ENCODE measurements at regions not wholly inside any gene's neighbourhood (a gene's known extent, or its start where the extent isn't known, plus 50 kb on each side); places are given as distances from the start of the nearest gene placed in this dataset.

DNA sequence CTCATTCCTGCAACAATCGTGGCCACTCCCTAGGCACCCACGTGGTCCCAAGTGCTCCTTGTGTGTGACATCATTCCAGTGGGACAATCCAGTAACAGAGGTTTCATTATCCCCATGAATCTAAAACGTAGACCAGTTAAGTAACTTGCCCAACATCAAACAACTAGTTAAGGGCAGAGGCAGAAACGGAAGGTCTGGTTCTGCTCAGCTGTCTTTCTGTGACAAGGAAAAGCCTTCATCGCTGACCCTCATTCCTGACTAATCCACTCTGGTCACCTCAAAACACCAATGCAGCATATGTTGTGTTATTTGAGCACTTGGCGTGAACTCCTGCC is 261.4 kb upstream of the JARID2 start:
- ATAC-seq (no peak), DNase-seq (ENCODE audit: low read depth, low spot score) (no peak)
- ChIA-PET CTCF (no interaction called here), POLR2A (no interaction called here)
- H3K27ac ChIP-seq (ENCODE audit: low read length): no peak overlapping the region
- no peaks in the 10 kb centered on the region for H3K27me3 ChIP-seq (ENCODE audit: control insufficient read depth, insufficient read depth, low read length)
- no peak overlapping the region for H3K4me3 ChIP-seq (ENCODE audit: low read depth in 2 of 2, low read length in 2 of 2)
- no peaks in the 10 kb centered on the region for H3K36me3 ChIP-seq (ENCODE audit: control insufficient read depth, insufficient read depth, low read length)
- intact Hi-C loops (cut with micrococcal nuclease; ENCODE audit: unreplicated experiment) (no loop called here), in situ Hi-C loops (cut with HindIII; ENCODE audit: low pct_unique_long_range_greater_than_20kb, low sequenced_read_pairs) (no loop called here)
- no peaks in the 10 kb centered on the region for H3K9me3 ChIP-seq (ENCODE audit: control insufficient read depth, insufficient read depth, low read depth, low read length)
- no TSS peak for BruUV-seq (replicated peaks)
- H3K4me1 ChIP-seq (ENCODE audit: control insufficient read depth, insufficient read depth, low read length): no peaks in the 10 kb centered on the region
- no peak for TF ChIP-seq POLR2AphosphoS5 (IDR thresholded peaks at IDR 0.05; ENCODE audit: low read depth, low read length)
- no peak for TF ChIP-seq SIN3A (IDR thresholded peaks at IDR 0.05; ENCODE audit: borderline replicate concordance, insufficient read depth, low read depth, low read length)
- no peak for TF ChIP-seq TCF7L2 (IDR thresholded peaks at IDR 0.05; ENCODE audit: low read depth, low read length)
- TF ChIP-seq, protein P1, sequence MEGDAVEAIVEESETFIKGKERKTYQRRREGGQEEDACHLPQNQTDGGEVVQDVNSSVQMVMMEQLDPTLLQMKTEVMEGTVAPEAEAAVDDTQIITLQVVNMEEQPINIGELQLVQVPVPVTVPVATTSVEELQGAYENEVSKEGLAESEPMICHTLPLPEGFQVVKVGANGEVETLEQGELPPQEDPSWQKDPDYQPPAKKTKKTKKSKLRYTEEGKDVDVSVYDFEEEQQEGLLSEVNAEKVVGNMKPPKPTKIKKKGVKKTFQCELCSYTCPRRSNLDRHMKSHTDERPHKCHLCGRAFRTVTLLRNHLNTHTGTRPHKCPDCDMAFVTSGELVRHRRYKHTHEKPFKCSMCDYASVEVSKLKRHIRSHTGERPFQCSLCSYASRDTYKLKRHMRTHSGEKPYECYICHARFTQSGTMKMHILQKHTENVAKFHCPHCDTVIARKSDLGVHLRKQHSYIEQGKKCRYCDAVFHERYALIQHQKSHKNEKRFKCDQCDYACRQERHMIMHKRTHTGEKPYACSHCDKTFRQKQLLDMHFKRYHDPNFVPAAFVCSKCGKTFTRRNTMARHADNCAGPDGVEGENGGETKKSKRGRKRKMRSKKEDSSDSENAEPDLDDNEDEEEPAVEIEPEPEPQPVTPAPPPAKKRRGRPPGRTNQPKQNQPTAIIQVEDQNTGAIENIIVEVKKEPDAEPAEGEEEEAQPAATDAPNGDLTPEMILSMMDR (IDR thresholded peaks at IDR 0.05): no peak
- TF ChIP-seq, protein P2, sequence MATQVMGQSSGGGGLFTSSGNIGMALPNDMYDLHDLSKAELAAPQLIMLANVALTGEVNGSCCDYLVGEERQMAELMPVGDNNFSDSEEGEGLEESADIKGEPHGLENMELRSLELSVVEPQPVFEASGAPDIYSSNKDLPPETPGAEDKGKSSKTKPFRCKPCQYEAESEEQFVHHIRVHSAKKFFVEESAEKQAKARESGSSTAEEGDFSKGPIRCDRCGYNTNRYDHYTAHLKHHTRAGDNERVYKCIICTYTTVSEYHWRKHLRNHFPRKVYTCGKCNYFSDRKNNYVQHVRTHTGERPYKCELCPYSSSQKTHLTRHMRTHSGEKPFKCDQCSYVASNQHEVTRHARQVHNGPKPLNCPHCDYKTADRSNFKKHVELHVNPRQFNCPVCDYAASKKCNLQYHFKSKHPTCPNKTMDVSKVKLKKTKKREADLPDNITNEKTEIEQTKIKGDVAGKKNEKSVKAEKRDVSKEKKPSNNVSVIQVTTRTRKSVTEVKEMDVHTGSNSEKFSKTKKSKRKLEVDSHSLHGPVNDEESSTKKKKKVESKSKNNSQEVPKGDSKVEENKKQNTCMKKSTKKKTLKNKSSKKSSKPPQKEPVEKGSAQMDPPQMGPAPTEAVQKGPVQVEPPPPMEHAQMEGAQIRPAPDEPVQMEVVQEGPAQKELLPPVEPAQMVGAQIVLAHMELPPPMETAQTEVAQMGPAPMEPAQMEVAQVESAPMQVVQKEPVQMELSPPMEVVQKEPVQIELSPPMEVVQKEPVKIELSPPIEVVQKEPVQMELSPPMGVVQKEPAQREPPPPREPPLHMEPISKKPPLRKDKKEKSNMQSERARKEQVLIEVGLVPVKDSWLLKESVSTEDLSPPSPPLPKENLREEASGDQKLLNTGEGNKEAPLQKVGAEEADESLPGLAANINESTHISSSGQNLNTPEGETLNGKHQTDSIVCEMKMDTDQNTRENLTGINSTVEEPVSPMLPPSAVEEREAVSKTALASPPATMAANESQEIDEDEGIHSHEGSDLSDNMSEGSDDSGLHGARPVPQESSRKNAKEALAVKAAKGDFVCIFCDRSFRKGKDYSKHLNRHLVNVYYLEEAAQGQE (IDR thresholded peaks at IDR 0.05; ENCODE audit: insufficient read depth in 1 of 2, low read depth in 2 of 2, low read length in 1 of 2): no peak

DNA sequence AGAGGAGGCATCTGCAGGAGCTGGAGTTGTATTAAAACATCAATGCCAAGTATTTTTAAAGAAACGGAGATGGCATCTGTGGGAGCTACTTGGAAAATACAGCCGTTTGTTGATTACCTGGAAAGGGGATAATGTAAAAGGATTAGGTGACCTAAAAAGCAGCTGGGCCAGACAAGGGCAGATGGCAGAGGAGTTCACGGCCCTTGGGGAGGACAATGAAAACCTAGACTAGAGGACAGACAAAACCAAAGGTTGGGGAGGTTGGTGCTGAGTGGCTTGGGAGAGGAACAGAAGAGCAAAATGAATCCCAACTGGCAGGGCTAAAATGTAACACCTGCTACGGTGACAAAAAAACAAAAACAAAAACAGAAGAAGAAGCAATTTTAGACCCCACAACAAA is 260.5 kb upstream of the JARID2 start:
- CTCF ChIA-PET: no interaction called here
- TF ChIP-seq, protein P1 (IDR thresholded peaks at IDR 0.05): no peak
- TF ChIP-seq, protein P2 (IDR thresholded peaks at IDR 0.05; ENCODE audit: insufficient read depth in 1 of 2, low read depth in 2 of 2, low read length in 1 of 2): no peak
- TF ChIP-seq SIN3A (IDR thresholded peaks at IDR 0.05; ENCODE audit: borderline replicate concordance, insufficient read depth, low read depth, low read length) (no peak), POLR2AphosphoS5 (IDR thresholded peaks at IDR 0.05; ENCODE audit: low read depth, low read length) (no peak), TCF7L2 (IDR thresholded peaks at IDR 0.05; ENCODE audit: low read depth, low read length) (no peak)
- in situ Hi-C loops (cut with HindIII; ENCODE audit: low pct_unique_long_range_greater_than_20kb, low sequenced_read_pairs): no loop called here
- intact Hi-C loops (cut with micrococcal nuclease; ENCODE audit: unreplicated experiment): no loop called here
- Histone ChIP-seq H3K27ac (ENCODE audit: low read length) (no peak overlapping the region), H3K4me1 (ENCODE audit: control insufficient read depth, insufficient read depth, low read length) (no peaks in the 10 kb centered on the region), H3K4me3 (ENCODE audit: low read depth in 2 of 2, low read length in 2 of 2) (no peak overlapping the region), H3K27me3 (ENCODE audit: control insufficient read depth, insufficient read depth, low read length) (no peaks in the 10 kb centered on the region), H3K36me3 (ENCODE audit: control insufficient read depth, insufficient read depth, low read length) (no peaks in the 10 kb centered on the region), H3K9me3 (ENCODE audit: control insufficient read depth, insufficient read depth, low read depth, low read length) (no peaks in the 10 kb centered on the region)
- POLR2A ChIA-PET: no interaction called here
- BruUV-seq (replicated peaks): no TSS peak
- ATAC-seq: no peak
- no peak for DNase-seq (ENCODE audit: low read depth, low spot score)
